Ovary (tissue), 7 donors: ENCODE measurements at regions not wholly inside any gene's neighbourhood (a gene's known extent, or its start where the extent isn't known, plus 50 kb on each side); places are given as distances from the start of the nearest gene placed in this dataset.

ENCODE experiments used
- DNase-seq, 5 donors: peaks; one replicate each; pipeline ENCODE4 v3.0.0-alpha.2; 2019 to 2020
- H3K27ac ChIP-seq, 2 donors: fragments of 200-600 bp; one replicate each; pipeline versions ENCODE4 v1.5.1 to v1.8.0; 2019 to 2022
- H3K27me3 ChIP-seq: fragments of 200-600 bp; one replicate; pipeline ENCODE4 v1.8.0; 2022
- H3K36me3 ChIP-seq: fragments of 200-600 bp; sonication (generic); one replicate; pipeline ENCODE4 v1.5.1; 2019
- H3K4me1 ChIP-seq: one replicate; pipeline ENCODE4 v1.8.1; 2013; ENCODE audit warnings: mild to moderate bottlenecking, moderate library complexity; ENCODE audit not compliant: insufficient read depth
- H3K4me3 ChIP-seq: fragments of 200-600 bp; sonication (generic); one replicate; pipeline ENCODE4 v1.5.1; 2017
- H3K9me3 ChIP-seq, 2 donors: fragments of 200-600 bp in 1 of 2; sonication (generic) in 1 of 2; one replicate each; pipeline versions ENCODE4 v1.5.1 to v1.8.1; 2013 to 2019; ENCODE audit warnings: mild to moderate bottlenecking in 1 of 2, moderate library complexity in 1 of 2
- EP300 ChIP-seq: sonication (generic); formaldehyde crosslinking; IDR thresholded peaks from one replicate; pipeline ENCODE4 v1.6.1; 2017; ENCODE audit warnings: antibody characterized with exemption
- POLR2A ChIP-seq: fragments of 450-650 bp; IDR thresholded peaks from one replicate; pipeline ENCODE4 v1.6.1; 2017; ENCODE audit warnings: antibody characterized with exemption, mild to moderate bottlenecking, moderate library complexity
- WGBS, 3 donors: extraction: QIAGEN DNeasy Blood & Tissue Kit in 1 of 3; methylation state at CpG; one replicate each; pipeline versions ENCODE4 v1.1.5 to v1.1.7; 2013 to 2017; 5-methylcytosine and 5-hydroxymethylcytosine counted together
- intact Hi-C, 4 donors: fragments of 100-400 bp; cut with DNase I; formaldehyde crosslinking; loops; one replicate each; pipeline versions ENCODE4 v1.11.0 to v1.15.1; 2022 to 2023
- TF ChIP-seq, protein P1 (sequence below), 3 donors: fragments of 450-650 bp in 2 of 3; fragments of 200-600 bp in 1 of 3; IDR thresholded peaks; one replicate each; pipeline versions ENCODE4 v1.5.1 to v1.8.0; 2016 to 2022; ENCODE audit warnings: antibody characterized with exemption in 3 of 3, mild to moderate bottlenecking in 1 of 3
- donor health status: DM: no; HTN: no; CAD: no; lungs with moderate emphysema.
- donor health status: DM: no; HTN: no; CAD: no.
- donor health status: Bipolar disorder and iron deficiency.
- donor health status: DM: no; HTN: no; CAD: no.
- donor health status: DM: yes; HTN: yes; CAD: no.

DNA sequence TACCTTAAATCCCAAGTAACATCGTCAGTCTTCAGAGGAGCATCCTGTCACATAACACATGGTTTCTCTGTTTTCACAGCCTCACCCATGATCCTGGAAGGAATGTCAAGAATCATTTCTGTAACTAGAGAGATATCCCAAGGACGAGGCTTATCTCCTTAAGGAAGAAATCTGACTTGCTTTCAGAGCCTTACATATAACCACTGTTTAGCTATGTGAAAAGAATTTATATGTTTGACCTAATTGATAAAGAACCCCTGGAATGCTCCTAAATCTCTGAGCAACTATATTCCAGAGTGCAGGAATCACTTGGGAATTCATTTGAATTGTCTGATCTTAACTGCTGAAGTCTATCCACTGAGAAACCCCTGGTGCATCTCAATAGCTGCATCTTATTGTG lies 243.1 kb downstream of the ALDH8A1 start:
- WGBS, 3 donors = 16 to 21% (median 18%) methylated on average over 2 of the region's 2 CpGs
- TF ChIP-seq, protein P1, sequence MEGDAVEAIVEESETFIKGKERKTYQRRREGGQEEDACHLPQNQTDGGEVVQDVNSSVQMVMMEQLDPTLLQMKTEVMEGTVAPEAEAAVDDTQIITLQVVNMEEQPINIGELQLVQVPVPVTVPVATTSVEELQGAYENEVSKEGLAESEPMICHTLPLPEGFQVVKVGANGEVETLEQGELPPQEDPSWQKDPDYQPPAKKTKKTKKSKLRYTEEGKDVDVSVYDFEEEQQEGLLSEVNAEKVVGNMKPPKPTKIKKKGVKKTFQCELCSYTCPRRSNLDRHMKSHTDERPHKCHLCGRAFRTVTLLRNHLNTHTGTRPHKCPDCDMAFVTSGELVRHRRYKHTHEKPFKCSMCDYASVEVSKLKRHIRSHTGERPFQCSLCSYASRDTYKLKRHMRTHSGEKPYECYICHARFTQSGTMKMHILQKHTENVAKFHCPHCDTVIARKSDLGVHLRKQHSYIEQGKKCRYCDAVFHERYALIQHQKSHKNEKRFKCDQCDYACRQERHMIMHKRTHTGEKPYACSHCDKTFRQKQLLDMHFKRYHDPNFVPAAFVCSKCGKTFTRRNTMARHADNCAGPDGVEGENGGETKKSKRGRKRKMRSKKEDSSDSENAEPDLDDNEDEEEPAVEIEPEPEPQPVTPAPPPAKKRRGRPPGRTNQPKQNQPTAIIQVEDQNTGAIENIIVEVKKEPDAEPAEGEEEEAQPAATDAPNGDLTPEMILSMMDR (IDR thresholded peaks at IDR 0.05) = no peak
- TF ChIP-seq EP300 (no peak), POLR2A (no peak)
- Histone ChIP-seq H3K27me3 (no peaks in the 10 kb centered on the region), H3K4me3 (no peak overlapping the region), H3K36me3 (no peaks in the 10 kb centered on the region), H3K27ac (no peak overlapping the region), H3K9me3 (no peaks in the 10 kb centered on the region), H3K4me1 (no peaks in the 10 kb centered on the region)
- no peak for DNase-seq
- intact Hi-C loops = no loop called here

- 76 to 84% (median 79%) methylated on average over 3 of the region's 3 CpGs for WGBS, 3 donors
- intact Hi-C loops = no loop called here
- TF ChIP-seq POLR2A = no peak
- no peak for TF ChIP-seq EP300
- TF ChIP-seq, protein P1 (IDR thresholded peaks at IDR 0.05) = no peak
Measured at GRCh38 chr6:134706153-134706552, 243.7 kb downstream of the ALDH8A1 start.

DNA sequence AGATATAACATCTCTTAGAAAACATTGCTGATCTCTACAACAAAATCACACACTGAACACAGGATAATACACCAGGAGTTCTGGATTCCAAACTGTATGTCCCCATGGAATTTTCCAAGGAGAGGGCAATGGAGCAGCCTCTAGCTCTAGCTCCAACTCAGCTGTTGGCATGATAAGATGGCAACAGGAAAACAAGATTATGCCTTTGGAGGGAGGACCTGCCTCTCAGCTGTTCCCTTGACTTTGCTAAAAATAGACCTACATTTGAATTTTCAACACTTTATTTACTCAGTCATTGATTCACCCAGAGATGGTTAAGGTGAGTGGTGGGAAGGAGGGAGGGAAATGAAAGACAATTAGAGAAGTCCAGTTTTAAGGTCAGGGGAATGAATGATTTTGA lies 246.7 kb downstream of the ALDH8A1 start:
- no peaks in the 10 kb centered on the region for H3K9me3 ChIP-seq
- H3K4me3 ChIP-seq = no peak overlapping the region
- no peak for DNase-seq
- TF ChIP-seq, protein P1 (IDR thresholded peaks at IDR 0.05) = no peak
- TF ChIP-seq POLR2A = no peak
- no peak for TF ChIP-seq EP300
- intact Hi-C loops = no loop called here
- no peaks in the 10 kb centered on the region for H3K36me3 ChIP-seq
- no peaks in the 10 kb centered on the region for H3K4me1 ChIP-seq
- H3K27me3 ChIP-seq = no peaks in the 10 kb centered on the region
- H3K27ac ChIP-seq = no peak overlapping the region

More at GRCh38 chr6:134706153-134706552, 243.7 kb downstream of the ALDH8A1 start:
- Histone ChIP-seq H3K27ac (no peak overlapping the region), H3K4me1 (no peaks in the 10 kb centered on the region), H3K36me3 (no peaks in the 10 kb centered on the region), H3K4me3 (no peak overlapping the region), H3K27me3 (no peaks in the 10 kb centered on the region), H3K9me3 (no peaks in the 10 kb centered on the region)
- no peak for DNase-seq

GRCh38 chr6:134702279-134702678 lies 247.6 kb downstream of the ALDH8A1 start:
- no peaks in the 10 kb centered on the region for H3K27me3 ChIP-seq
- 94 to 96% (median 95%) methylated on average over 3 of the region's 3 CpGs for WGBS, 3 donors
- no peaks in the 10 kb centered on the region for H3K4me1 ChIP-seq
- H3K4me3 ChIP-seq = no peak overlapping the region
- H3K27ac ChIP-seq = no peak overlapping the region
- no peaks in the 10 kb centered on the region for H3K36me3 ChIP-seq
- H3K9me3 ChIP-seq = no peaks in the 10 kb centered on the region
- intact Hi-C loops = no loop called here
- no peak for DNase-seq
- TF ChIP-seq, protein P1 (IDR thresholded peaks at IDR 0.05) = no peak
- no peak for TF ChIP-seq EP300
- no peak for TF ChIP-seq POLR2A

DNA sequence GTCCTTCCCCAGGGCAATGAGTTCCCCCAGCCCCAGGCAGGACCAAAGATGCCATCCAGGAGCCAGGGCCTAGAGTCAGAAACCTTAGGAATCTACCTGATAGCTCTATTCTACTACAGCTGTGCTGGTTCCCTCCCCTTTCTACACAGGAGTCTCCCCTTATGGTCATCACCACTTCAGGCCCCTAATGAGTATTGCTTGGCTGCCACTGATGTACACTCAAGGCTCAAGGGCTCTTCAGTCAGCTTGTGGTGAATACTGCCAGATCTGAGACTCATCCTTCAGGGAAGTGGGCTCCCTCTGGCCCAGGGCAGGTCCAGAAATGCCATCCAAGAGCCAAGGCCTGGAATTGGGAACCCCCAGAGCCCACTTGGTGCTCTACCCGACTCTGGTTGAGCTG lies 248.6 kb downstream of the ALDH8A1 start:
- WGBS, 3 donors = 96 to 100% (median 97%) methylated on average over 1 of the region's 1 CpG
- TF ChIP-seq EP300 (no peak), POLR2A (no peak)
- TF ChIP-seq, protein P1 (IDR thresholded peaks at IDR 0.05) = no peak
- H3K9me3 ChIP-seq = no peaks in the 10 kb centered on the region
- no peaks in the 10 kb centered on the region for H3K4me1 ChIP-seq
- H3K27ac ChIP-seq = no peak overlapping the region
- H3K4me3 ChIP-seq = no peak overlapping the region
- no peak for DNase-seq
- intact Hi-C loops = no loop called here
- no peaks in the 10 kb centered on the region for H3K36me3 ChIP-seq
- H3K27me3 ChIP-seq = no peaks in the 10 kb centered on the region
